Mesothelial cell of epicardium (in vitro differentiated cells): ENCODE measurements at regions not wholly inside any gene's neighbourhood (a gene's known extent, or its start where the extent isn't known, plus 50 kb on each side); places are given as distances from the start of the nearest gene placed in this dataset.

ENCODE experiments used
- DNase-seq, 2 experiments: peaks; one replicate each; pipeline ENCODE4 v3.0.0; 2021; ENCODE audit warnings: low spot score in 2 of 2; ENCODE audit not compliant: unreplicated experiment in 2 of 2
- H3K27ac Mint-ChIP-seq: 2 replicates; pipeline ENCODE4 v1.8.0; 2021; ENCODE audit warnings: mixed read lengths
- H3K27me3 Mint-ChIP-seq: 2 replicates; pipeline ENCODE4 v1.8.0; 2021; ENCODE audit warnings: low read depth, mixed read lengths
- H3K36me3 Mint-ChIP-seq: 2 replicates; pipeline ENCODE4 v1.8.0; 2021; ENCODE audit warnings: mixed read lengths
- H3K4me1 Mint-ChIP-seq: 2 replicates; pipeline ENCODE4 v1.8.0; 2021; ENCODE audit warnings: mixed read lengths
- H3K4me3 Mint-ChIP-seq: 2 replicates; pipeline ENCODE4 v1.8.0; 2021; ENCODE audit warnings: mild to moderate bottlenecking, moderate library complexity, mixed read lengths
- H3K9me3 Mint-ChIP-seq: 2 replicates; pipeline ENCODE4 v1.8.0; 2021; ENCODE audit warnings: mixed read lengths
- TF ChIP-seq, protein P1 (sequence below): fragments of 200-600 bp; sonication (generic); IDR thresholded peaks from one replicate; pipeline ENCODE4 v1.5.0; 2021; ENCODE audit warnings: antibody characterized with exemption; ENCODE audit not compliant: unreplicated experiment

DNA sequence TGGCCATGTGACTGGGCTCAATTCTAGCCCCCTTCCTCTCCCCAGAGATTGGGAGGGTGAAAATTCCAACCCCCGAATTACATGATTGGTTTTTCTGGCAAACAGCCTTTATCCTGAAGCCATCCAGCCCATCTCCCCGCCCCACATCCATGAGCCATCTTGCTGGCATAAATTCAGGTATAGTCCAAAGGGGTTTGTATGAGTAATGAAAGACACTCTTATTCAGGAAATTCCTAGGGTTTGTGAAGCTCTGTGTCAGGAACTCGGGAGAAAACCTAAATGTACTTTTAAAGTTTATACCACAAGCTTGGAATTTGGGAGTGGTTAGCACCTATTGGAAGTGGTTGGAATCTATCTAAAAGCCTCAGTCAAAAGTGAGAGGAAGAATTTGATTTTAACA is 80.6 kb upstream of the SIMC1 start:
- Mint-ChIP-seq H3K4me1 (peaks cover 6% of the 10 kb centered on the region), H3K9me3 (peaks cover 12% of the 10 kb centered on the region), H3K4me3 (no peak overlapping the region), H3K27ac (no peak overlapping the region), H3K27me3 (peaks cover 51% of the 10 kb centered on the region), H3K36me3 (no peaks in the 10 kb centered on the region)
- DNase-seq: no peak
- TF ChIP-seq, protein P1, sequence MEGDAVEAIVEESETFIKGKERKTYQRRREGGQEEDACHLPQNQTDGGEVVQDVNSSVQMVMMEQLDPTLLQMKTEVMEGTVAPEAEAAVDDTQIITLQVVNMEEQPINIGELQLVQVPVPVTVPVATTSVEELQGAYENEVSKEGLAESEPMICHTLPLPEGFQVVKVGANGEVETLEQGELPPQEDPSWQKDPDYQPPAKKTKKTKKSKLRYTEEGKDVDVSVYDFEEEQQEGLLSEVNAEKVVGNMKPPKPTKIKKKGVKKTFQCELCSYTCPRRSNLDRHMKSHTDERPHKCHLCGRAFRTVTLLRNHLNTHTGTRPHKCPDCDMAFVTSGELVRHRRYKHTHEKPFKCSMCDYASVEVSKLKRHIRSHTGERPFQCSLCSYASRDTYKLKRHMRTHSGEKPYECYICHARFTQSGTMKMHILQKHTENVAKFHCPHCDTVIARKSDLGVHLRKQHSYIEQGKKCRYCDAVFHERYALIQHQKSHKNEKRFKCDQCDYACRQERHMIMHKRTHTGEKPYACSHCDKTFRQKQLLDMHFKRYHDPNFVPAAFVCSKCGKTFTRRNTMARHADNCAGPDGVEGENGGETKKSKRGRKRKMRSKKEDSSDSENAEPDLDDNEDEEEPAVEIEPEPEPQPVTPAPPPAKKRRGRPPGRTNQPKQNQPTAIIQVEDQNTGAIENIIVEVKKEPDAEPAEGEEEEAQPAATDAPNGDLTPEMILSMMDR: no peak

DNA sequence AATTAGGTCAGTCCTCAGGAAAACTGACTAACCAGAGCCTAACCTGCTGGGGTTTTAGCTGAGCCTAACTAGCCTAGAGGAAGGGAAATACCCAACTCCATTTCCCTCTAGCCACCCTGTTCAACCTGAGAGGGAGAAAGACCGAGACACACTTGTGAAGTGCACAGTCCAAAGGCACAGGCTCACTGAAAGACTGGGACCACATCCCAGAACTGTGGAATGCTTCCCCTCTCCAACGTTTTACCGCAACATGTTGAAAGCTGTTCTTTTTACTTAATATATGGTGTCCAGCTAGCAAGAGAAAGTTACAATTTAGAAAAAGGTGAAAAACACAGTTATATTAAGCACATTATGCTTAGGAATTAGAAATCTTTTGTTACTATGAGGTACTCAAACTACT is 76.8 kb upstream of the SIMC1 start:
- TF ChIP-seq, protein P1: no peak
- Mint-ChIP-seq H3K27me3 (peaks cover 65% of the 10 kb centered on the region), H3K36me3 (no peaks in the 10 kb centered on the region), H3K4me1 (no peaks in the 10 kb centered on the region), H3K27ac (no peak overlapping the region), H3K9me3 (peaks cover 12% of the 10 kb centered on the region), H3K4me3 (no peak overlapping the region)
- DNase-seq: no peak

DNA sequence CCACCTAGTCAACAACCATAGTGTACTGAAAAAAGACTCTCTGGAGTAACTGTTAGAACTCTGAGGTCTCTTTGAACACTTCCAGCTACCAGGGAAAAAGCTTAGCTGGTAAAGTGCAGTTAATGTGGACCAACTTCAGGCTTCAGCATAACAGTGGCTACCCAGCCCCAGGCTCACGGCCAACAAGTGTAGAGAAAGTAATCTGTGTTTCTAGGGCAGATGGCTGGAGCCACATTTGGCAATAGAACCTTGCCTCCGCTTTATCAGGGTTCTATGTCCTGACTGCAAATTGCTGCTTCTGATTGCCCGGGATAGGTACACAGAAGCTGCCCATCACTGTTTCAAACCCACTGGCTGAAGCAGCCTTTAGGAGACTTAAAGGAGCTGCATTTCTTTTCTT is 76.0 kb upstream of the SIMC1 start:
- no peaks in the 10 kb centered on the region for H3K4me1 Mint-ChIP-seq
- H3K27ac Mint-ChIP-seq: no peak overlapping the region

DNA sequence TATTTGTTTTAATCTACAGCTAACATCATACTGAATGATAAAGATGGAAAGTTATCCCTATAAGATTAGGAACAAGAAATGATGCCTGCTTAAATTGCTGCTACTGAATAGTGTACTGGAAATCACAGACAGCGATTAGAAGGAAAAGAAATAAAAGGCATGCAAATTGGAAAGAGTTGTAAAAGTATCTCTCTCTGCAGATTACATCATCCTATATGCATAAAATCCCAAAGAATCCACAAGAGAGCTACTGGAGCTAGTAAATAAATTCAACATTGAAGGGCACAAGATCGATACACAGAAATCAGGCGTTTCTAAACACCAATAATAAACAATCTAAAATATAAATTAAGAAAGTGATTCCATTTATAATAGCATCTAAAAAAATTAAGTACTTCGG is 75.3 kb upstream of the SIMC1 start:
- no peaks in the 10 kb centered on the region for H3K4me1 Mint-ChIP-seq
- H3K27ac Mint-ChIP-seq: no peak overlapping the region
- H3K9me3 Mint-ChIP-seq: peaks cover 12% of the 10 kb centered on the region
- TF ChIP-seq, protein P1: no peak
- H3K4me3 Mint-ChIP-seq: no peak overlapping the region
- H3K36me3 Mint-ChIP-seq: no peaks in the 10 kb centered on the region
- peaks cover 61% of the 10 kb centered on the region for H3K27me3 Mint-ChIP-seq
- no peak for DNase-seq

More for the DNA sequence above, 76.0 kb upstream of the SIMC1 start:
- Mint-ChIP-seq H3K36me3 (no peaks in the 10 kb centered on the region), H3K9me3 (peaks cover 12% of the 10 kb centered on the region), H3K4me3 (no peak overlapping the region), H3K27me3 (peaks cover 62% of the 10 kb centered on the region)
- TF ChIP-seq, protein P1: no peak
- DNase-seq: no peak

DNA sequence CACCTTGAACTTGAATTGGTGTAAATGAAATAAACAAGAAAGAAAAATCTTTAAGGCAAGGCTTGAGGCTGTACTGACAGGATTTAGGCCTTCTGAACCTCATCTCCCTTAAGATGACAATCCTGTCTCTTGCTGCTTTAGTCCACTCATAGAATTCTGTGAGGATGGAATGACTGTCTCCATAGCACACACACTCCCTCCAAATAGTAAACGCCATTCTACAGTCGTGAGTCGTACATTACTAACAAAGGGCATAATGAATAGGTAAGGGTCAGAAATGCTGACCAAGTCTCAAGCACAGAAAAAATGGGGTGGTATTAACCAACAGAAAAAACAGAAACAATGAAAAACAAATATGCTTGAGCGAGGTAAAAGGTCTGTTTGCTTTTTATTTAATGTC is 71.8 kb upstream of the SIMC1 start:
- TF ChIP-seq, protein P1: no peak
- no peak for DNase-seq
- Mint-ChIP-seq H3K4me1 (no peaks in the 10 kb centered on the region), H3K36me3 (no peaks in the 10 kb centered on the region), H3K4me3 (no peak overlapping the region), H3K27ac (no peak overlapping the region), H3K9me3 (no peaks in the 10 kb centered on the region), H3K27me3 (peaks cover 73% of the 10 kb centered on the region)

DNA sequence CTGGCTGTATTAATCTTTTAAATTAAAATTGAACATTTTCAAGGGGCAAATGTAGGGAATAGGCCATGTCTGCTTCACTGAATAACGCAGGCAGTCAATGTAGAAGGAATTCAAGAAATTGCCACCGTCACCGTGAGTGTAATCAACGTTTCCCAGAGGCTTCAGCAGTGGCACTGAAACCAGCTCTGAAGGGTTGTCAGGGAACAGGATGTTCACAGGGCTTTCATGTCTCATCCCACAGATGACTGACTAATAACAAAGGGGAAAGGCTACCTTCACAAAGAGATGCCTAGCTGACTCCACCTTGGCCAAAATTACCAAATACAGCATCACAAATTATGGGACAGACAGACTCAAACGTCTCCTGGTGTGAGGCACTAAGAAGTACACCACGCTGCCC is 70.4 kb upstream of the SIMC1 start:
- no peak overlapping the region for H3K4me3 Mint-ChIP-seq

More for the DNA sequence above, 70.4 kb upstream of the SIMC1 start:
- no peak for DNase-seq
- Mint-ChIP-seq H3K36me3 (no peaks in the 10 kb centered on the region), H3K9me3 (no peaks in the 10 kb centered on the region), H3K27ac (no peak overlapping the region), H3K27me3 (peaks cover 69% of the 10 kb centered on the region), H3K4me1 (no peaks in the 10 kb centered on the region)
- TF ChIP-seq, protein P1: no peak
